ENCODE measurements at regions not wholly inside any gene's neighbourhood (a gene's known extent, or its start where the extent isn't known, plus 50 kb on each side); places are given as distances from the start of the nearest gene placed in this dataset.

DNA sequence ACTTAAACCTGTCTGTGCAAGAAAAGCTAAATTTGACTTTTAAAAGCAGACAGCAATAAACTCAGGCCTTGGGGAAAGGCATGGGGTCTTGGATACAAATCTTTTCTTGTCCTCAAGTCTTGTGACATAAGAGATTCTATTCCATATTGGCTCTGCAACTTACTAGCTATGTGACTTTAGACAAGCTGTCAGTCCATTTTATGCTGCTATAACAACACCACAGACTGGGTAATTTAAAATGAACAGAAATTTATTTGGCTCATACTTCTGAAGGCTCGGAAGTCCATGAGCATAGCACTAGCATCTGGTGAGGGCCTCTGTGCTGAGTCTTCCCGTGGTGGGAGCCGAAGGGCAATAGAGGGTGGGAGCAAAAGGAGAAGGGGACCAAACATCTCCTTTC is 246.0 kb upstream of the MOCS1 start:
- H3K9me3 ChIP-seq (ENCODE audit: insufficient read depth, low read length), result peaks cover 41% of the 10 kb centered on the region

DNA sequence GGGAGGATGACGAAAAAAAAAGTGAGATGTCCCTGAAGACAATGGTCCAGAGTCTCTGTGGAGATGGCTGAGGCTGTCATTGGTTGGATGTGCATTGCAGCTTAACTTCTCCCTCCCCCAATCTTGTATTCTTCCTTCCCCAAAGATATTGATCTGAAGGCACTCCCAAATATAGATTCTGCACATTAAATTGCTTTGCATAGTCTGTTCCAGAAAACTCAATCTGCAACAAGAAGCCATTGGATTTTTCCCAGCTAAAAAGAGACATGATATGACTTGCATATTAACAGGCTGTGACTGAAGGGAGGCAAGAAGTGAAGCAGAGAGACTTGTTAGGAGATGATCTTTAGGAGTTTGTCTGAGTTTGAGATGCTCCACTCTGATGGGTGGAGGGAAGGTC is 245.2 kb upstream of the MOCS1 start:
- Histone ChIP-seq H3K79me2 (ENCODE audit: low read length) (no peaks in the 10 kb centered on the region), H3K4me1 (ENCODE audit: low read length) (no peaks in the 10 kb centered on the region), H3K27me3 (ENCODE audit: low read depth, low read length) (no peaks in the 10 kb centered on the region), H3K36me3 (replicated peaks; ENCODE audit: low read depth, low read length) (peaks cover 17% of the 10 kb centered on the region), H3K4me2 (ENCODE audit: low read length) (no peak overlapping the region), H3K4me3 (ENCODE audit: low read length) (no peak overlapping the region), H3K27ac (ENCODE audit: low read length) (no peak overlapping the region), H2AFZ (ENCODE audit: low read depth, low read length) (no peak overlapping the region), H3K9me3 (ENCODE audit: insufficient read depth, low read length) (peaks cover 41% of the 10 kb centered on the region), H4K20me1 (ENCODE audit: insufficient read depth, low read length) (no peaks in the 10 kb centered on the region), H3K9ac (ENCODE audit: low read length) (no peak overlapping the region)
- no peak for TF ChIP-seq CTCF (IDR thresholded peaks at IDR 0.05; ENCODE audit: low read depth, low read length)
- no peak for TF ChIP-seq EZH2phosphoT487 (IDR thresholded peaks at IDR 0.05; ENCODE audit: low read depth)

More for the DNA sequence above, 246.0 kb upstream of the MOCS1 start:
- TF ChIP-seq EZH2phosphoT487 (IDR thresholded peaks at IDR 0.05; ENCODE audit: low read depth) (no peak), CTCF (IDR thresholded peaks at IDR 0.05; ENCODE audit: low read depth, low read length) (no peak)
- no peaks in the 10 kb centered on the region for H4K20me1 ChIP-seq (ENCODE audit: insufficient read depth, low read length)
- H3K27ac ChIP-seq (ENCODE audit: low read length), result no peak overlapping the region
- no peak overlapping the region for H3K9ac ChIP-seq (ENCODE audit: low read length)
- H3K4me2 ChIP-seq (ENCODE audit: low read length), result no peak overlapping the region
- H3K4me1 ChIP-seq (ENCODE audit: low read length), result no peaks in the 10 kb centered on the region
- peaks cover 17% of the 10 kb centered on the region for H3K36me3 ChIP-seq (replicated peaks; ENCODE audit: low read depth, low read length)
- no peaks in the 10 kb centered on the region for H3K27me3 ChIP-seq (ENCODE audit: low read depth, low read length)
- no peak overlapping the region for H2AFZ ChIP-seq (ENCODE audit: low read depth, low read length)
- no peaks in the 10 kb centered on the region for H3K79me2 ChIP-seq (ENCODE audit: low read length)
- no peak overlapping the region for H3K4me3 ChIP-seq (ENCODE audit: low read length)

DNA sequence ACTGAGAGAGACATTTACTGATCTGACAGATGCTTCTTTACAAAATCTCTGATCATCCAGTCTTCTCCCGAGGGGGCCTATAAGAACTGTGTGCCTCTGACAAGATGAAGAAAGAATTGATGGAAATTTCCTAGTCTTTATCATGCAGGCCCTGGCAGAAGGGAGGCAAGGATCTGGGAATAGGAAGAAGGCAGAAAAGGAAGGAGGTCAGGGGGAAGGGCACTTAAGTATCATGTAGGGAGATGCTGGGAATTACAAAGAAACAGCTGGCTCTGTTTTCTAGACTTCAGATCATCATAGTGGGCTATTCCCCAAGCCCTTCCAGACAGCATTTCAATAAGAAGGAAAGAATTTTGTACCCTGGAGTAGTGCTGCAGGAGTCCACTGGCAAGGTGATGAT is 243.3 kb upstream of the MOCS1 start:
- no peaks in the 10 kb centered on the region for H3K27me3 ChIP-seq (ENCODE audit: low read depth, low read length)
- H3K9me3 ChIP-seq (ENCODE audit: insufficient read depth, low read length), result peaks cover 28% of the 10 kb centered on the region
- TF ChIP-seq EZH2phosphoT487 (IDR thresholded peaks at IDR 0.05; ENCODE audit: low read depth), result no peak
- no peak for TF ChIP-seq CTCF (IDR thresholded peaks at IDR 0.05; ENCODE audit: low read depth, low read length)
- H3K4me1 ChIP-seq (ENCODE audit: low read length), result peaks cover 5% of the 10 kb centered on the region
- no peak overlapping the region for H2AFZ ChIP-seq (ENCODE audit: low read depth, low read length)
- H3K79me2 ChIP-seq (ENCODE audit: low read length), result no peaks in the 10 kb centered on the region
- H3K4me2 ChIP-seq (ENCODE audit: low read length), result no peak overlapping the region
- no peak overlapping the region for H3K4me3 ChIP-seq (ENCODE audit: low read length)
- H4K20me1 ChIP-seq (ENCODE audit: insufficient read depth, low read length), result no peaks in the 10 kb centered on the region
- peaks cover 14% of the 10 kb centered on the region for H3K36me3 ChIP-seq (replicated peaks; ENCODE audit: low read depth, low read length)
- no peak overlapping the region for H3K9ac ChIP-seq (ENCODE audit: low read length)
- no peak overlapping the region for H3K27ac ChIP-seq (ENCODE audit: low read length)

DNA sequence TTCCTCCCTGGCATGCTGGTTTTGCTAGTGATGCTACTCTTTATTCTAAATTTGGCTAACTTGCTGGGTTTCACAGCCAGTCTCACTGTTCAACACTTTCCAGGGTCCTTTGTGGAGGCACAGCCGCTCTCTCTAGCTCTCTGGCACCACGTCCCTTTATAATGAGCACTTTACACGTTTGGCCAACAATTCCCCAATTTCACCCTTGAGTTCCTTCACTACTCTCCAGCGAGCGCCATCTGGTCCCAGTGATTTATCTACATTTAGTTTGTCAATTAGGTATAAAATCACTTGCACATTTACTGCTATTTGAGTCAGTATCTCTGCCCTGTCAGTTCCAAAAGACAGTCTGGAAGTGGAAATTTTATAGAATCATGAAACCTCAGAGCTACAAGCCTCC is 241.9 kb upstream of the MOCS1 start:
- Histone ChIP-seq H3K4me3 (ENCODE audit: low read length) (no peak overlapping the region), H4K20me1 (ENCODE audit: insufficient read depth, low read length) (no peaks in the 10 kb centered on the region), H3K9me3 (ENCODE audit: insufficient read depth, low read length) (peaks cover 14% of the 10 kb centered on the region), H3K9ac (ENCODE audit: low read length) (no peak overlapping the region), H3K4me2 (ENCODE audit: low read length) (no peak overlapping the region), H3K36me3 (replicated peaks; ENCODE audit: low read depth, low read length) (no peaks in the 10 kb centered on the region), H3K27me3 (ENCODE audit: low read depth, low read length) (no peaks in the 10 kb centered on the region), H3K4me1 (ENCODE audit: low read length) (peaks cover 15% of the 10 kb centered on the region), H3K27ac (ENCODE audit: low read length) (no peak overlapping the region), H2AFZ (ENCODE audit: low read depth, low read length) (no peak overlapping the region), H3K79me2 (ENCODE audit: low read length) (no peaks in the 10 kb centered on the region)
- TF ChIP-seq EZH2phosphoT487 (IDR thresholded peaks at IDR 0.05; ENCODE audit: low read depth), result no peak
- TF ChIP-seq CTCF (IDR thresholded peaks at IDR 0.05; ENCODE audit: low read depth, low read length), result no peak
